Central memory CD8-positive, alpha-beta T cell (primary cell): ENCODE measurements at regions not wholly inside any gene's neighbourhood (a gene's known extent, or its start where the extent isn't known, plus 50 kb on each side); places are given as distances from the start of the nearest gene placed in this dataset.

Experiments
- ATAC-seq: fragments of 150-1000 bp; cut with Tn5 transposase; replicated peaks from 2 replicates; pipeline ENCODE4 v1.10.0; 2022; ENCODE audit warnings: mild to moderate bottlenecking, moderate FRiP score, moderate number of reproducible peaks; ENCODE audit not compliant: poor library complexity, severe bottlenecking; ENCODE audit errors: extremely low read depth
- DNase-seq, 2 donors: peaks; one replicate each; pipeline ENCODE4 v3.0.0; 2021; ENCODE audit warnings: low spot score in 2 of 2
- H3K27ac Mint-ChIP-seq: one replicate; pipeline ENCODE4 v1.8.0; 2022; ENCODE audit warnings: low read depth, mild to moderate bottlenecking, moderate library complexity, mixed read lengths
- H3K27me3 Mint-ChIP-seq: one replicate; pipeline ENCODE4 v1.8.0; 2022; ENCODE audit warnings: mixed read lengths
- H3K36me3 Mint-ChIP-seq: one replicate; pipeline ENCODE4 v1.8.0; 2022; ENCODE audit warnings: mild to moderate bottlenecking, moderate library complexity, mixed read lengths; ENCODE audit not compliant: insufficient read depth
- H3K4me1 Mint-ChIP-seq: one replicate; pipeline ENCODE4 v1.8.0; 2022; ENCODE audit warnings: mixed read lengths
- H3K4me3 Mint-ChIP-seq: one replicate; pipeline ENCODE4 v1.8.0; 2022; ENCODE audit warnings: mild to moderate bottlenecking, moderate library complexity, mixed read lengths
- H3K9me3 Mint-ChIP-seq: one replicate; pipeline ENCODE4 v1.8.0; 2022; ENCODE audit warnings: mixed read lengths

GRCh38 chr2:116718451-116718850 lies 1096.0 kb upstream of the DDX18 start:
- DNase-seq, result no peak
- Mint-ChIP-seq H3K27me3 (no peaks in the 10 kb centered on the region), H3K36me3 (peaks cover 1% of the 10 kb centered on the region), H3K4me1 (no peaks in the 10 kb centered on the region), H3K4me3 (no peak overlapping the region), H3K27ac (no peak overlapping the region), H3K9me3 (peaks cover 16% of the 10 kb centered on the region)
- no peak for ATAC-seq

- Mint-ChIP-seq H3K36me3 (peaks cover 2% of the 10 kb centered on the region), H3K9me3 (peaks cover 21% of the 10 kb centered on the region), H3K4me3 (no peak overlapping the region), H3K27ac (no peak overlapping the region), H3K4me1 (no peaks in the 10 kb centered on the region), H3K27me3 (no peaks in the 10 kb centered on the region)
- DNase-seq (no peak), ATAC-seq (no peak)
Measured at GRCh38 chr2:116719836-116720235, 1094.7 kb upstream of the DDX18 start.

GRCh38 chr2:116724550-116724949 lies 1089.9 kb upstream of the DDX18 start:
- DNase-seq (no peak), ATAC-seq (no peak)
- H3K9me3 Mint-ChIP-seq, result peaks cover 21% of the 10 kb centered on the region
- H3K27ac Mint-ChIP-seq, result no peak overlapping the region
- H3K27me3 Mint-ChIP-seq, result no peaks in the 10 kb centered on the region
- no peaks in the 10 kb centered on the region for H3K4me1 Mint-ChIP-seq
- H3K36me3 Mint-ChIP-seq, result peaks cover 2% of the 10 kb centered on the region
- no peak overlapping the region for H3K4me3 Mint-ChIP-seq

- Mint-ChIP-seq H3K27ac (no peak overlapping the region), H3K4me1 (no peaks in the 10 kb centered on the region), H3K4me3 (no peak overlapping the region), H3K9me3 (peaks cover 12% of the 10 kb centered on the region), H3K27me3 (no peaks in the 10 kb centered on the region), H3K36me3 (no peaks in the 10 kb centered on the region)
- ATAC-seq, result no peak
- DNase-seq, result no peak
Measured at GRCh38 chr2:116732322-116732721, 1082.2 kb upstream of the DDX18 start.

- Mint-ChIP-seq H3K36me3 (no peaks in the 10 kb centered on the region), H3K27me3 (no peaks in the 10 kb centered on the region), H3K4me1 (no peaks in the 10 kb centered on the region), H3K27ac (no peak overlapping the region), H3K9me3 (peaks cover 12% of the 10 kb centered on the region), H3K4me3 (no peak overlapping the region)
- DNase-seq (no peak), ATAC-seq (no peak)
Measured at GRCh38 chr2:116733699-116734098, 1080.8 kb upstream of the DDX18 start.

GRCh38 chr2:116737951-116738350 lies 1076.5 kb upstream of the DDX18 start:
- Mint-ChIP-seq H3K4me3 (no peak overlapping the region), H3K27me3 (no peaks in the 10 kb centered on the region), H3K27ac (no peak overlapping the region), H3K36me3 (no peaks in the 10 kb centered on the region), H3K4me1 (no peaks in the 10 kb centered on the region), H3K9me3 (peaks cover 19% of the 10 kb centered on the region)
- DNase-seq, result no peak
- no peak for ATAC-seq

- no peak for DNase-seq
- peaks cover 6% of the 10 kb centered on the region for H3K9me3 Mint-ChIP-seq
Measured at GRCh38 chr2:116747103-116747502, 1067.4 kb upstream of the DDX18 start.

GRCh38 chr2:116749994-116750393 lies 1064.5 kb upstream of the DDX18 start:
- ATAC-seq (no peak), DNase-seq (no peak)
- Mint-ChIP-seq H3K4me1 (no peaks in the 10 kb centered on the region), H3K9me3 (peaks cover 11% of the 10 kb centered on the region), H3K4me3 (no peak overlapping the region), H3K27ac (no peak overlapping the region), H3K36me3 (no peaks in the 10 kb centered on the region), H3K27me3 (no peaks in the 10 kb centered on the region)

More at GRCh38 chr2:116747103-116747502, 1067.4 kb upstream of the DDX18 start:
- ATAC-seq, result no peak
- Mint-ChIP-seq H3K27me3 (no peaks in the 10 kb centered on the region), H3K4me3 (no peak overlapping the region), H3K27ac (no peak overlapping the region), H3K36me3 (no peaks in the 10 kb centered on the region), H3K4me1 (no peaks in the 10 kb centered on the region)

GRCh38 chr2:116754381-116755101 lies 1060.0 kb upstream of the DDX18 start:
- no peaks in the 10 kb centered on the region for H3K36me3 Mint-ChIP-seq
- H3K4me3 Mint-ChIP-seq, result no peak overlapping the region
- DNase-seq (no peak), ATAC-seq (no peak)
- H3K27ac Mint-ChIP-seq, result no peak overlapping the region
- H3K9me3 Mint-ChIP-seq, result peaks cover 11% of the 10 kb centered on the region
- H3K4me1 Mint-ChIP-seq, result no peaks in the 10 kb centered on the region
- H3K27me3 Mint-ChIP-seq, result no peaks in the 10 kb centered on the region

GRCh38 chr2:116761864-116762263 lies 1052.6 kb upstream of the DDX18 start:
- H3K4me1 Mint-ChIP-seq, result no peaks in the 10 kb centered on the region
- no peaks in the 10 kb centered on the region for H3K36me3 Mint-ChIP-seq
- H3K4me3 Mint-ChIP-seq, result no peak overlapping the region
- H3K9me3 Mint-ChIP-seq, result peaks cover 11% of the 10 kb centered on the region
- ATAC-seq, result no peak
- no peak overlapping the region for H3K27ac Mint-ChIP-seq
- DNase-seq, result no peak
- no peaks in the 10 kb centered on the region for H3K27me3 Mint-ChIP-seq

GRCh38 chr2:116769514-116769913 lies 1045.0 kb upstream of the DDX18 start:
- Mint-ChIP-seq H3K36me3 (no peaks in the 10 kb centered on the region), H3K27me3 (no peaks in the 10 kb centered on the region), H3K27ac (no peak overlapping the region), H3K9me3 (peaks cover 29% of the 10 kb centered on the region), H3K4me3 (no peak overlapping the region), H3K4me1 (no peaks in the 10 kb centered on the region)
- ATAC-seq (no peak), DNase-seq (no peak)

- Mint-ChIP-seq H3K36me3 (no peaks in the 10 kb centered on the region), H3K4me1 (no peaks in the 10 kb centered on the region), H3K4me3 (no peak overlapping the region), H3K27me3 (no peaks in the 10 kb centered on the region), H3K9me3 (peaks cover 4% of the 10 kb centered on the region), H3K27ac (no peak overlapping the region)
- ATAC-seq (no peak), DNase-seq (no peak)
Measured at GRCh38 chr2:116776556-116776955, 1037.9 kb upstream of the DDX18 start.

- Mint-ChIP-seq H3K4me1 (no peaks in the 10 kb centered on the region), H3K36me3 (no peaks in the 10 kb centered on the region), H3K9me3 (peaks cover 11% of the 10 kb centered on the region), H3K27me3 (no peaks in the 10 kb centered on the region), H3K27ac (no peak overlapping the region), H3K4me3 (no peak overlapping the region)
- ATAC-seq (no peak), DNase-seq (no peak)
Measured at GRCh38 chr2:116787848-116788247, 1026.6 kb upstream of the DDX18 start.
